ENCODE measurements at regions not wholly inside any gene's neighbourhood (a gene's known extent, or its start where the extent isn't known, plus 50 kb on each side); places are given as distances from the start of the nearest gene placed in this dataset.

GRCh38 chr9:87008667-87009066 is 61.4 kb upstream of the GAS1 start:
- H3K27me3 ChIP-seq: no peaks in the 10 kb centered on the region
- no peak overlapping the region for H3K4me3 ChIP-seq
- peak overlapping the region; percentile 5 for H3K27ac ChIP-seq
- TF ChIP-seq CTCF (IDR thresholded peaks at IDR 0.05) (no peak), POLR2AphosphoS5 (IDR thresholded peaks at IDR 0.05; ENCODE audit: insufficient read depth in 1 of 2, low read depth in 1 of 2) (no peak), POLR2A (IDR thresholded peaks at IDR 0.05) (no peak)
- intact Hi-C loops (cut with DNase I): no loop called here
- no peaks in the 10 kb centered on the region for H3K9me3 ChIP-seq
- peaks cover 8% of the 10 kb centered on the region for H3K4me1 ChIP-seq
- DNase-seq (ENCODE audit: extremely low spot score in 2 of 2): no peak
- H3K36me3 ChIP-seq: no peaks in the 10 kb centered on the region

DNA sequence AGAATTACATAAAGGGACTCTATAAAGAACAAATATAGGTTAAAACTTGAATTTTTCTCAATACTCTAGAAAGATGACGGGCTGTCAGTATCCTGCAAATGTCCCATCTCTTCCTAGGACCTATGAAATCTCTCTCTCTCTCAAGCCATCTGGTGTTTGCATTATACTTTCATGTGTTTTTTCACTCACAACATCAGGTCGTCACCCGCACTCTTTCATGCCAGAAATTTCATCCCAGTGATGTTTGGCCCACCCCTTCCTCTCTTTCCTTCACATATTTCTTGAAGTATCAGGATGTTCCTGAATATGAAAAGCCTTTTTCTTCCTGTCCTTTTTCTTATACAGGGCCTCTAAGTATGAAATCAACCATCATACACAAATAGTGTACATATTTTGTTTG is 63.3 kb upstream of the GAS1 start:
- no peak for DNase-seq (ENCODE audit: extremely low spot score in 2 of 2)
- no peak for TF ChIP-seq CTCF (IDR thresholded peaks at IDR 0.05)
- no peak for TF ChIP-seq POLR2A (IDR thresholded peaks at IDR 0.05)
- TF ChIP-seq POLR2AphosphoS5 (IDR thresholded peaks at IDR 0.05; ENCODE audit: insufficient read depth in 1 of 2, low read depth in 1 of 2): no peak
- Histone ChIP-seq H3K4me3 (no peak overlapping the region), H3K27me3 (no peaks in the 10 kb centered on the region), H3K9me3 (no peaks in the 10 kb centered on the region), H3K36me3 (no peaks in the 10 kb centered on the region), H3K27ac (no peak overlapping the region), H3K4me1 (peaks cover 8% of the 10 kb centered on the region)
- intact Hi-C loops (cut with DNase I): no loop called here

GRCh38 chr9:87011551-87011950 is 64.2 kb upstream of the GAS1 start:
- Histone ChIP-seq H3K4me3 (no peak overlapping the region), H3K4me1 (peaks cover 8% of the 10 kb centered on the region), H3K27ac (no peak overlapping the region), H3K36me3 (no peaks in the 10 kb centered on the region), H3K27me3 (no peaks in the 10 kb centered on the region), H3K9me3 (no peaks in the 10 kb centered on the region)
- TF ChIP-seq POLR2AphosphoS5 (IDR thresholded peaks at IDR 0.05; ENCODE audit: insufficient read depth in 1 of 2, low read depth in 1 of 2) (no peak), POLR2A (IDR thresholded peaks at IDR 0.05) (no peak), CTCF (IDR thresholded peaks at IDR 0.05) (no peak)
- DNase-seq (ENCODE audit: extremely low spot score in 2 of 2): no peak
- intact Hi-C loops (cut with DNase I): no loop called here

DNA sequence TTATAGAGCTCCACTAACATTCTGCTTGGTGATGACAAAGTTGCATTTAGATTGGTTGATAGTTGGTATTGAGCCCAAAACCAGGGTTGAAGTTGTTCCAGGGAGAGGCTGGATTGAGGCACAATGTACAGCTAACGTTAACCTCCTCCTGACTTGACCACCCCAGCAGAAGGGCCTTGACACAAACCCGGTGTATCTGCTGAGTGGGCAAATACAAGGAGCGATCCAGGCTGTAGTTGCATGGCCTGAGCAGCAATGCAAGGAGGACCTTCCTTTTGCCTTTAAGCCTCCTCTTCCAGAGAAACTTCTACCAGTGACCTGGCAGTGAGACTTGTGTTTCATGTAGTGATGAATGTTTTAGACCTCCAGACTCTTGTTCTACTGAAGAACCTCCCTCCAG is 66.2 kb upstream of the GAS1 start:
- H3K27me3 ChIP-seq: no peaks in the 10 kb centered on the region
- no peak overlapping the region for H3K27ac ChIP-seq
- no peak overlapping the region for H3K4me3 ChIP-seq
- no peak for TF ChIP-seq POLR2AphosphoS5 (IDR thresholded peaks at IDR 0.05; ENCODE audit: insufficient read depth in 1 of 2, low read depth in 1 of 2)
- intact Hi-C loops (cut with DNase I): no loop called here
- no peaks in the 10 kb centered on the region for H3K4me1 ChIP-seq
- no peaks in the 10 kb centered on the region for H3K9me3 ChIP-seq
- no peaks in the 10 kb centered on the region for H3K36me3 ChIP-seq
- DNase-seq (ENCODE audit: extremely low spot score in 2 of 2): no peak

DNA sequence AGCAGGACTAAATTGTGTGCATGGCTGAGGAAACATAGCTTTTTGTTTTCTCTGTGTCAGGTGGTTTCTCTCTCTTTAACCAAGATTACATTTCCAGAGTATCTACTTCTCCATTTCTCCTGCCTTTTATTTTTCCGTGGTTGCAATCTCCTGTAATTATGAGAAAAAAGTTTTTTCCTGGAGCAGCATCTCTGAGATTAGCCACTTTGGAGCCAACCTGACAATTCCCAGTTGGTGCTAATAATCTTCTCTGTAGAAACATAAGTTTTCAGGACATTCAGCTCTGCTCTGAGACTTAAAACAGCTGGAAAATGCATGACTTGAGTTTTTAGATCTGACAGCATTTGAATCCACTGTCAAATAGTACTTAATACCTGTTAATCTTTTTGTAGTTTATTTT is 67.1 kb upstream of the GAS1 start:
- DNase-seq (ENCODE audit: extremely low spot score in 2 of 2): no peak
- intact Hi-C loops (cut with DNase I): no loop called here
- Histone ChIP-seq H3K36me3 (no peaks in the 10 kb centered on the region), H3K27ac (no peak overlapping the region), H3K9me3 (no peaks in the 10 kb centered on the region), H3K4me3 (no peak overlapping the region), H3K4me1 (no peaks in the 10 kb centered on the region), H3K27me3 (no peaks in the 10 kb centered on the region)
- TF ChIP-seq POLR2A (IDR thresholded peaks at IDR 0.05) (no peak), CTCF (IDR thresholded peaks at IDR 0.05) (no peak), POLR2AphosphoS5 (IDR thresholded peaks at IDR 0.05; ENCODE audit: insufficient read depth in 1 of 2, low read depth in 1 of 2) (no peak)

DNA sequence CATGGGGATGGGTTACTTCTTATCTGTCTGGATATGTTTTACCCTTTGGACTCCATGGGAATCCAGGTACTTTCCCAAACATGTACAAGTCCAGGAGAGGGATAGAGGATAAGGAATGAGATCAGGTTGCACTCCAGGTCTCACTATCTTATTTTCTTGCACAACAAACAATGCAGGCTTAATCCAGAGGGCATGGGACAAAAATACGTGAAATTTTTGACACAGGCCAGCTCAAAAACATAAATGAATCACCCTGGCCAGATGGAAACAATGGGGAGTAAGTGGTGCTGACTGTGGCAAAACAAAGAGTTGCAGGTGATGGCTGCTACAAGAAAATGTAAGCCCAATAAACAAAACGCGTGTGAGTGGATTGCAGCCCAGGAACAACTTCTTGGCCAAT is 69.4 kb upstream of the GAS1 start:
- H3K27me3 ChIP-seq: no peaks in the 10 kb centered on the region
- H3K4me3 ChIP-seq: no peak overlapping the region
- no peak overlapping the region for H3K27ac ChIP-seq
- H3K9me3 ChIP-seq: no peaks in the 10 kb centered on the region
- no peak for TF ChIP-seq POLR2AphosphoS5 (IDR thresholded peaks at IDR 0.05; ENCODE audit: insufficient read depth in 1 of 2, low read depth in 1 of 2)
- TF ChIP-seq CTCF (IDR thresholded peaks at IDR 0.05): no peak
- TF ChIP-seq POLR2A (IDR thresholded peaks at IDR 0.05): no peak
- no peak for DNase-seq (ENCODE audit: extremely low spot score in 2 of 2)
- no peaks in the 10 kb centered on the region for H3K4me1 ChIP-seq
- no peaks in the 10 kb centered on the region for H3K36me3 ChIP-seq
- intact Hi-C loops (cut with DNase I): no loop called here

Measured in vagina (tissue), 2 donors.